ENCODE measurements at regions not wholly inside any gene's neighbourhood (a gene's known extent, or its start where the extent isn't known, plus 50 kb on each side); places are given as distances from the start of the nearest gene placed in this dataset.

DNA sequence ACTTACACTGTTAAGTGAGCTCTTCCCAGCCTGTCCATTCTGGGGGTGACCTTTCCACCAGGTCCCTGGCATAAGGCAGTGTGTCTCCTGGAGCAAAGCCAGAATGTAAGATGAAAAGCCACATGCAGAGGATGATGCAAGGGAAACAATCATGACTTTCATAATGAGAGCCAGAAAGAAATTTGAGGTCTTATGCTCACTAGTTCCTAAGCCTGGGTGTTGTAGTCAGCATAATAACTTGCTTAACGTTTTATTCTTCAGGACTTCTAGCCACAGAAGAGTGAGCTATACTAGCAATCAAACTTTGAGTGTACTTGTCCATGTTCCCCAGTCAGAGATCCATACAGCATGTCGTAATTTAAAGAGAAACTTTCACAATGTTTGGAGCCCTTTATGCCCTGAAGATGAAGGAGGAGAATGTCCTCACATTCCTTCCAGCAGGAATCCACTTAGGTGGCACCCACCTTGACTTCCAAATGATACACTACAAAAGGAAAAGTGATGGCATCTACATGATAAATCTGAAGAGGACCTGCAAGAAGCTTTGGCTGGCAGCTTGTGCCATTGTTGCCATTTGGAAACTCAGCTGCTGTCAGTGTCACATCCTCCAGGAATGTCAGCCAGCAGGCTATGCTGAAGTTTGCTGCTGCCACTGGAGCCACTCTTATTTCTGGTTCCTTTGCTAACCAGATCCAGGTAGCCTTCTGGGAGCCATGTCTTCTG is 60.5 kb upstream of the FOXD3 start:
- H3K27me3 ChIP-seq = no peaks in the 10 kb centered on the region
- 40 to 54% methylated on average over 1 to 2 of the region's 2 CpGs for WGBS, 2 donors (ENCODE audit: low coverage in 1 of 2)

DNA sequence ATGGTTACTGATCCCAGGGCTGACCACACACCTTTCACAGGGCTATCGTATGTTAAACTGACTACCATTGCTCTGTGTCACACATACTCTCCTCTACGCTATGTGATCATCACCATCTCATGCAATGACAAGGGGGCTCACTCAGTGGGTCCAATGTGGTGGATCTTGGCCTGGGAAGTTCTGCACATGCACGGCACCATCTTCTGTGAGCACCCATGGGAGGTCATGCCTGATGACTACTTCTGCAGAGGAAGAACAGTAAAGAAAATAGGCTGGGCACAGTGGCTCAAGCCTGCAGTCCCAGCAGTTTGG is 60.0 kb upstream of the FOXD3 start:
- 90% methylated on average over 3 of the region's 3 CpGs; no CpG with 5 or more reads in 1 of the 2 donors for WGBS, 2 donors (ENCODE audit: low coverage in 1 of 2)
- Histone ChIP-seq H3K27me3 (no peaks in the 10 kb centered on the region), H3K9me3 (no peaks in the 10 kb centered on the region), H3K36me3 (no peaks in the 10 kb centered on the region), H3K27ac (no peak overlapping the region), H3K4me1 (no peaks in the 10 kb centered on the region), H3K4me3 (no peak overlapping the region)
- in situ Hi-C loops (cut with MboI; ENCODE audit: low pct_ligation_motif_present in 1 of 4, low pct_unique_long_range_greater_than_20kb in 1 of 4, low sequenced_read_pairs in 3 of 4) (no loop called here), intact Hi-C loops (cut with DNase I; ENCODE audit: low total_unique reads) (no loop called here)
- TF ChIP-seq POLR2A (IDR thresholded peaks at IDR 0.05) = no peak
- no peak for TF ChIP-seq POLR2AphosphoS5 (IDR thresholded peaks at IDR 0.05)
- TF ChIP-seq, protein P1, sequence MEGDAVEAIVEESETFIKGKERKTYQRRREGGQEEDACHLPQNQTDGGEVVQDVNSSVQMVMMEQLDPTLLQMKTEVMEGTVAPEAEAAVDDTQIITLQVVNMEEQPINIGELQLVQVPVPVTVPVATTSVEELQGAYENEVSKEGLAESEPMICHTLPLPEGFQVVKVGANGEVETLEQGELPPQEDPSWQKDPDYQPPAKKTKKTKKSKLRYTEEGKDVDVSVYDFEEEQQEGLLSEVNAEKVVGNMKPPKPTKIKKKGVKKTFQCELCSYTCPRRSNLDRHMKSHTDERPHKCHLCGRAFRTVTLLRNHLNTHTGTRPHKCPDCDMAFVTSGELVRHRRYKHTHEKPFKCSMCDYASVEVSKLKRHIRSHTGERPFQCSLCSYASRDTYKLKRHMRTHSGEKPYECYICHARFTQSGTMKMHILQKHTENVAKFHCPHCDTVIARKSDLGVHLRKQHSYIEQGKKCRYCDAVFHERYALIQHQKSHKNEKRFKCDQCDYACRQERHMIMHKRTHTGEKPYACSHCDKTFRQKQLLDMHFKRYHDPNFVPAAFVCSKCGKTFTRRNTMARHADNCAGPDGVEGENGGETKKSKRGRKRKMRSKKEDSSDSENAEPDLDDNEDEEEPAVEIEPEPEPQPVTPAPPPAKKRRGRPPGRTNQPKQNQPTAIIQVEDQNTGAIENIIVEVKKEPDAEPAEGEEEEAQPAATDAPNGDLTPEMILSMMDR (IDR thresholded peaks at IDR 0.05) = no peak
- no peak for TF ChIP-seq EP300 (IDR thresholded peaks at IDR 0.05; ENCODE audit: low read depth)
- no peak for DNase-seq

More for the DNA sequence above, 60.5 kb upstream of the FOXD3 start:
- Histone ChIP-seq H3K4me3 (no peak overlapping the region), H3K4me1 (no peaks in the 10 kb centered on the region), H3K9me3 (no peaks in the 10 kb centered on the region), H3K36me3 (no peaks in the 10 kb centered on the region), H3K27ac (no peak overlapping the region)
- intact Hi-C loops (cut with DNase I; ENCODE audit: low total_unique reads) = no loop called here
- no peak for TF ChIP-seq POLR2AphosphoS5 (IDR thresholded peaks at IDR 0.05)
- no peak for TF ChIP-seq POLR2A (IDR thresholded peaks at IDR 0.05)
- no peak for DNase-seq
- in situ Hi-C loops (cut with MboI; ENCODE audit: low pct_ligation_motif_present in 1 of 4, low pct_unique_long_range_greater_than_20kb in 1 of 4, low sequenced_read_pairs in 3 of 4) = no loop called here

DNA sequence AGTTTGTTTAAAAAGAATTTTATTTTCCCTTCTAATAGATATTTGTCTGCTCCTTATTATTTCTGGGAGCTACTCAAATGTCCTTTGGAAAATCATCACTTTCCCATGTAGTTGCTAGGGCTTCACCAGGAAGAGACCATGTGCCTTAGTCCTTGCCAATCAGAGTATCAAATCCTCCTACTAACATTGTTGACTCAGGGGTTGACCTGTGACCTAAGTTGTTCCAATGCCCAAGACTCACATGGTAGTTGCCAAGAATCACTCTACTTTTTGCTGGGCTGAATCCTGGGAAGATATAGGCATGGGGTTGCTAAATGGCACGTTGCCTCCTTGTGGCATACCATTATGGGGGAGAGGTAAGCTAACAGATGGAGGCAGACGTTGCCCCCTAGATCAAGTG is 58.2 kb upstream of the FOXD3 start:
- intact Hi-C loops (cut with DNase I; ENCODE audit: low total_unique reads) (no loop called here), in situ Hi-C loops (cut with MboI; ENCODE audit: low pct_ligation_motif_present in 1 of 4, low pct_unique_long_range_greater_than_20kb in 1 of 4, low sequenced_read_pairs in 3 of 4) (no loop called here)
- no peak overlapping the region for H3K27ac ChIP-seq
- H3K9me3 ChIP-seq = no peaks in the 10 kb centered on the region
- no peaks in the 10 kb centered on the region for H3K4me1 ChIP-seq
- no peak for DNase-seq
- H3K27me3 ChIP-seq = no peaks in the 10 kb centered on the region
- H3K36me3 ChIP-seq = no peaks in the 10 kb centered on the region
- H3K4me3 ChIP-seq = no peak overlapping the region
- TF ChIP-seq EP300 (IDR thresholded peaks at IDR 0.05; ENCODE audit: low read depth) (no peak), POLR2A (IDR thresholded peaks at IDR 0.05) (no peak), POLR2AphosphoS5 (IDR thresholded peaks at IDR 0.05) (no peak)
- TF ChIP-seq, protein P1 (IDR thresholded peaks at IDR 0.05) = no peak
- WGBS, 2 donors (ENCODE audit: low coverage in 1 of 2) = 39% methylated on average over 2 of the region's 2 CpGs; no CpG with 5 or more reads in 1 of the 2 donors

DNA sequence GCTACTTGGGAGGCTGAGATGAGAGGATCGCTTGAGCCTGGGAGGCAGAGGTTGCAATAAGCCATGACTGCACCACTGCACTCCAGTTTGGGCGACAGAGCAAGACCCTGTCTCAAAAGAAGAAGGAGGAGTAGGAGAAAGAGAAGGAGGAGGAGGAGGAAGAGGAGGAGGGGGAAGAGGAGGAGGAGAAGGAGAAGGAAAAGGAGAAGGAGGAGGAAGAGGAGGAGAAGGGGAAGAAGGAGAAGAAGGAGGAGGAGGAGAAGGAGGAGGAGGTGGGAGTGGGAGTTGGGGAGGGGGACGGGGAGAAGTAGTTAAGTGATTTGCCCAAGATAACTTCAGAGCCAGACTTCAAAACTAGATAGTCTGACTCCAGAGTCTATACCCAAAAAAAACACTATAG is 55.5 kb upstream of the FOXD3 start:
- in situ Hi-C loops (cut with MboI; ENCODE audit: low pct_ligation_motif_present in 1 of 4, low pct_unique_long_range_greater_than_20kb in 1 of 4, low sequenced_read_pairs in 3 of 4) (no loop called here), intact Hi-C loops (cut with DNase I; ENCODE audit: low total_unique reads) (no loop called here)
- no peak overlapping the region for H3K27ac ChIP-seq
- 71 to 73% methylated on average over 3 of the region's 3 CpGs for WGBS, 2 donors (ENCODE audit: low coverage in 1 of 2)
- no peaks in the 10 kb centered on the region for H3K27me3 ChIP-seq
- H3K9me3 ChIP-seq = no peaks in the 10 kb centered on the region
- H3K36me3 ChIP-seq = no peaks in the 10 kb centered on the region
- no peak overlapping the region for H3K4me3 ChIP-seq
- H3K4me1 ChIP-seq = no peaks in the 10 kb centered on the region
- TF ChIP-seq POLR2A (IDR thresholded peaks at IDR 0.05) = no peak
- TF ChIP-seq, protein P1 (IDR thresholded peaks at IDR 0.05) = no peak
- TF ChIP-seq EP300 (IDR thresholded peaks at IDR 0.05; ENCODE audit: low read depth) = no peak
- no peak for TF ChIP-seq POLR2AphosphoS5 (IDR thresholded peaks at IDR 0.05)
- no peak for DNase-seq

DNA sequence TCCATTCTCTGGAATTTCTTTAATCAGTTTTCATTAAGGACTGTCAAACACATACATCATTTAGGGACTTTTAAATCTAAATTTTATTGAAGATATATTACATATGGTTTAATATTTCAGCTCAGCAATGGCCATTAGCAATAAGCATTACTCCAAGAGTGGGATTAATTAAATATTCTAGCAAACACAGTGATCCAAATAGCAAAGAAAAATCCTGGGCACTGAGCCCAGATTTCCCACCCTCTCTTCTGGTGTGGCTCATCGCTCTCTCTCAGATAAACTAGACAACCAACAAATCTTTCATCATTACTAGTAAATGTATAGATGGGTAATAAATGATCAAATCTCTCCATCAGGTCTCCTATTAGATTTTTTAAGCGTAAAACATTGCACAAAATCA is 53.5 kb upstream of the FOXD3 start:
- in situ Hi-C loops (cut with MboI; ENCODE audit: low pct_ligation_motif_present in 1 of 4, low pct_unique_long_range_greater_than_20kb in 1 of 4, low sequenced_read_pairs in 3 of 4) (no loop called here), intact Hi-C loops (cut with DNase I; ENCODE audit: low total_unique reads) (no loop called here)
- DNase-seq = no peak
- WGBS, 2 donors (ENCODE audit: low coverage in 1 of 2) = 62 to 70% methylated on average over 2 of the region's 2 CpGs
- Histone ChIP-seq H3K27me3 (no peaks in the 10 kb centered on the region), H3K4me3 (no peak overlapping the region), H3K4me1 (no peaks in the 10 kb centered on the region), H3K27ac (no peak overlapping the region), H3K36me3 (no peaks in the 10 kb centered on the region), H3K9me3 (no peaks in the 10 kb centered on the region)
- no peak for TF ChIP-seq POLR2A (IDR thresholded peaks at IDR 0.05)

Measured in transverse colon (tissue), 4 donors.